D721Med (cell line): ENCODE measurements at regions not wholly inside any gene's neighbourhood (a gene's known extent, or its start where the extent isn't known, plus 50 kb on each side); places are given as distances from the start of the nearest gene placed in this dataset.

Experiments
- DNase-seq: peaks from one replicate; pipeline ENCODE4 v3.0.0; 2011; ENCODE audit warnings: low spot score; ENCODE audit not compliant: insufficient read length
- FAIRE-seq: peaks from 2 replicates; lab custom pipeline; 2011; peaks lifted over from hg19 to GRCh38; lab: Jason Lieb, UNC
- TF ChIP-seq, protein P1 (sequence below): IDR thresholded peaks from 2 replicates; pipeline ENCODE4 v1.5.1; 2012; ENCODE audit warnings: mild to moderate bottlenecking, control low read depth; ENCODE audit not compliant: insufficient read depth; ENCODE audit errors: missing control alignments

DNA sequence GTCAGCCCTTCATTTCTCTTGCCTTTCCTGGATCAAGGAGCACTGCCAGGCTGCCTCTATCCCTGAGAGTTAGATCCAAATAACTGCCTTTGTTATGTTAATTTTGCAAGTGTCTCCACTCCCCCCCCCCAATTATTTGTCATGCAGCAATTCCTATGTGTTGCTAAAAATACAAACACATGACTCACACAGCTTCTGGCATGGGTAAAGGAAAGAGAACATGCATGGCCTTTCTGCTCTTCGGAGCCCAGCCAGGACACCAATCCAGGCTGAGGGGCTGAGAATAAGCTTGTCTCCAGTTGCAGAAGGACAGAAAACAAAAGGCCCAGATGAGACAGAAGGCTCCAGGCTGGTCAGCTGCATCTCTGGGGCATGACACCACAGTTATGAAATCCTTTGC lies 148.0 kb upstream of the TNRC6C start:
- DNase-seq (no peak), FAIRE-seq (no peak)
- TF ChIP-seq, protein P1, sequence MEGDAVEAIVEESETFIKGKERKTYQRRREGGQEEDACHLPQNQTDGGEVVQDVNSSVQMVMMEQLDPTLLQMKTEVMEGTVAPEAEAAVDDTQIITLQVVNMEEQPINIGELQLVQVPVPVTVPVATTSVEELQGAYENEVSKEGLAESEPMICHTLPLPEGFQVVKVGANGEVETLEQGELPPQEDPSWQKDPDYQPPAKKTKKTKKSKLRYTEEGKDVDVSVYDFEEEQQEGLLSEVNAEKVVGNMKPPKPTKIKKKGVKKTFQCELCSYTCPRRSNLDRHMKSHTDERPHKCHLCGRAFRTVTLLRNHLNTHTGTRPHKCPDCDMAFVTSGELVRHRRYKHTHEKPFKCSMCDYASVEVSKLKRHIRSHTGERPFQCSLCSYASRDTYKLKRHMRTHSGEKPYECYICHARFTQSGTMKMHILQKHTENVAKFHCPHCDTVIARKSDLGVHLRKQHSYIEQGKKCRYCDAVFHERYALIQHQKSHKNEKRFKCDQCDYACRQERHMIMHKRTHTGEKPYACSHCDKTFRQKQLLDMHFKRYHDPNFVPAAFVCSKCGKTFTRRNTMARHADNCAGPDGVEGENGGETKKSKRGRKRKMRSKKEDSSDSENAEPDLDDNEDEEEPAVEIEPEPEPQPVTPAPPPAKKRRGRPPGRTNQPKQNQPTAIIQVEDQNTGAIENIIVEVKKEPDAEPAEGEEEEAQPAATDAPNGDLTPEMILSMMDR: no peak

GRCh38 chr17:77811521-77811920 lies 147.0 kb upstream of the TNRC6C start:
- TF ChIP-seq, protein P1: no peak
- DNase-seq (no peak), FAIRE-seq (no peak)

GRCh38 chr17:77814091-77814772 lies 144.3 kb upstream of the TNRC6C start:
- TF ChIP-seq, protein P1: no peak

DNA sequence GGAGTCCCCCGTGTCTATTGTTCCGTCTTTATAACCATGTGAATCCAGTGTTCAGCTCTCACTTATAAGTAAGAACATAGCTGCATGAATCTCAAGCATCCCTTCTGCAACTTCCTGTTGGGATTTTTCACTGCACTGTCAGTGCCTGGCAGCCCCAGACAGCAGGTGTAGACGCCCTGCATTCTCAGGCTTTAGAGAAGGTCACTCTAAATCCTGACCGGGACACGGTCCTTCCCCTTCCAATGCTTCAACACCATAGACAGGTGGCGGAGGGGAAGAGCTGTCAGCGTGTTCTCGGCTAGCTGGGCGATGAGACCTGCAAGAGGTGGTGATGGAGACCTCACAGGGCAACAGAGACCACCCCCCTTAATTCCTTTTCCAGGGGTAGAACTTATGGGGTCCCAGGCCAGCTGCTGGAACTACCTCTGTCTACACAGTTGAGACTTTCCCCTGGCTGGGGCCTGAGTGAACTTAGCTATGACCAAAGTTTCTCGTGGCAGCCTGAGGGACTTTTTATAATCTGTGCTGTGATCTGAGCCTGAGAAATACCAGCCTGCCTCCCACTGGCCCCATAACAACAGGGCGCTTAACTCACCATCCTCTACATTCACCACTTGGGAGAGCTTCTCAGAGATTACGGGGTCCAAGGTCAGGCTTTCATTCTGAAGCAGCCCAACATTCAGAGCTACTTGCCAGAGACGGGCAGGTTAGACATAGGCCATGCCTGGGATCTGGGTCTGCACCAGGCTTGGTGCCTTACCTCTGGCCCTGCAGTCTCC lies 143.2 kb upstream of the TNRC6C start:
- FAIRE-seq (no peak), DNase-seq (no peak)
- TF ChIP-seq, protein P1: peak; percentile 41

More at GRCh38 chr17:77814091-77814772, 144.3 kb upstream of the TNRC6C start:
- FAIRE-seq: no peak
- no peak for DNase-seq

DNA sequence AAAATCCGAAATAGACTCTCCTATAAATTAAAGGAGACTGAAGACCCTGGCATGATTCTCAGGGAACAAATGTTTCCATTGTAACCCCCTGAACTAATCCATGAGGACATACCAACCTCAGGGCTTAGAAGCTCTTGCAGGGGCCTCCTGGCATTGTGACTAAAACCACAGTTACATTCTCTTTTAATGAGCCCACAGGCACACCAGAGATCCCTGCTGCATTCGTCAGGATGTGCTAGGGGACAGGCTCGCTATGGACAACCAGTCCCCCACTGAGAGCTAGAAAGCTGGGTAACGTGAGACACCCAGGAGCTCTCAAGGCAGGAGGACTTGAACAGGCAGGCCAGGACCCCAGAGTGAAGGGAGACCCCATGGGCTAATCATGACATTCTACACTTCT lies 140.6 kb upstream of the TNRC6C start:
- DNase-seq: no peak
- no peak for FAIRE-seq
- TF ChIP-seq, protein P1: no peak

DNA sequence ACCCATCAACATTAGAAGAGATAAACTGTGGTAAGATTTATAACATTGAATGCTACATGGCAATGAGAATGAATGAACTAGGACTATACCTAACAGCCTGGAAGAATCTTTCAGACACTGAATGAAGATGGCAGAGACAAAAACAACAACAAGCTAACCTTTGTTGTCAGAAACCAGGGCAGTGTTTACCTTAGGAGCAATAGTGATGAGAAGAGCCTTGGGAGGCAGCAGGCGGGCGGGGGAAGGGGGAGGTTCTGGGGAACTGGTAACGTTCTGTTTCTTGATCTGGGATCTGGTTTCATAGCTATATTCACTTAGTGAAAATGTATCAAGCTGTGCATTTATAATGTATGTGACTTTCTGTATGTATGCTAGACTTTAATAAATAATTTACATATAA lies 139.0 kb upstream of the TNRC6C start:
- TF ChIP-seq, protein P1: no peak
- DNase-seq: no peak
- no peak for FAIRE-seq

DNA sequence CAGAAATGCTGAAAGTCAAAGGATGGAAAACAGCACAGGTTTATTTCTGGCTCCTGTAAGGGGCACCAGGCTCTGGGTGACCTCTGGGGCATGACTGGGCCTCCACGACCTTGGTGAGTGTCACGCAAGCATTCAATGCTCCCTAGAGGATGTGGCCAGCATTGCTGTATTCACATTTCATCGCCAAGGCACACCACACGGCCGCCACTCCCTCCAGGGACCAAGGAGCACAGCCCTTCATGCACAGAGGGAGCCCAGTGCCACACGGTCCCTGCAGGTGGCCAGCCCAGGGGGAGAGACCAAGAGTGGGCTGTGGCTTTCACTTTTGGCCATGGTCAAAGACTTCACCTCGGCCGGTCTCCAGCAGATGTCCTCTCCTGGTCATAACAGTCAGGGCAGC lies 137.4 kb upstream of the TNRC6C start:
- TF ChIP-seq, protein P1: no peak
- no peak for FAIRE-seq
- no peak for DNase-seq
